CD14-positive monocyte (primary cell): ENCODE measurements at regions not wholly inside any gene's neighbourhood (a gene's known extent, or its start where the extent isn't known, plus 50 kb on each side); places are given as distances from the start of the nearest gene placed in this dataset.

ENCODE experiments used
- DNase-seq, 3 donors: peaks; one replicate each; pipeline ENCODE4 v3.0.0-alpha.2; 2011 to 2022
- H2AFZ ChIP-seq: 2 replicates; pipeline ENCODE4 v1.6.0; 2012; ENCODE audit warnings: mild to moderate bottlenecking, low read depth, low read length, inconsistent platforms; ENCODE audit not compliant: insufficient read depth, poor library complexity, severe bottlenecking
- H3K27ac ChIP-seq, 2 donors: 1 replicate in 1 of 2; 2 replicates in 1 of 2; pipeline ENCODE4 v1.5.1; 2012 to 2013; ENCODE audit warnings: low read length in 2 of 2, control low read depth in 1 of 2, inconsistent platforms in 1 of 2, low read depth in 1 of 2, mild to moderate bottlenecking in 1 of 2
- H3K27me3 ChIP-seq, 2 donors: one replicate each; pipeline versions ENCODE4 v1.6.0 to v1.6.1; 2011 to 2013; ENCODE audit warnings: low read length in 2 of 2; ENCODE audit not compliant: control insufficient read depth in 2 of 2, insufficient read depth in 2 of 2
- H3K36me3 ChIP-seq, 2 donors: replicated peaks in 1 of 2; 1 replicate in 1 of 2; 2 replicates in 1 of 2; pipeline versions ENCODE4 v1.5.1 to v1.6.1; 2012 to 2013; ENCODE audit warnings: low read length in 2 of 2, control low read depth in 1 of 2, inconsistent platforms in 1 of 2, mild to moderate bottlenecking in 1 of 2; ENCODE audit not compliant: insufficient read depth in 2 of 2, control insufficient read depth in 1 of 2
- H3K4me1 ChIP-seq, 2 donors: 1 replicate in 1 of 2; 2 replicates in 1 of 2; pipeline versions ENCODE4 v1.5.1 to v1.6.1; 2012 to 2013; ENCODE audit warnings: low read length in 2 of 2, control low read depth in 1 of 2, inconsistent platforms in 1 of 2, mild to moderate bottlenecking in 1 of 2, moderate library complexity in 1 of 2; ENCODE audit not compliant: insufficient read depth in 2 of 2, control insufficient read depth in 1 of 2
- H3K4me2 ChIP-seq: replicated peaks from 2 replicates; pipeline ENCODE3; 2012; ENCODE audit warnings: low read length, moderate library complexity, mild to moderate bottlenecking; ENCODE audit not compliant: poor library complexity, severe bottlenecking; ENCODE audit errors: extremely low read depth
- H3K4me3 ChIP-seq, 3 experiments: fragments of 200-600 bp in 1 of 3; sonication (generic) in 1 of 3; replicated peaks in 1 of 3; 1 replicate in 2 of 3; 2 replicates in 1 of 3; pipeline ENCODE4 v1.5.1; 2011 to 2013; ENCODE audit warnings: low read length in 3 of 3, mild to moderate bottlenecking in 3 of 3, control low read depth in 2 of 3, low read depth in 2 of 3, inconsistent platforms in 1 of 3, moderate library complexity in 1 of 3
- H3K79me2 ChIP-seq: 2 replicates; pipeline ENCODE4 v1.6.0; 2012; ENCODE audit warnings: mild to moderate bottlenecking, control low read depth, inconsistent platforms, low read length, moderate library complexity; ENCODE audit not compliant: insufficient read depth
- H3K9ac ChIP-seq: 2 replicates; pipeline ENCODE4 v1.6.0; 2017; ENCODE audit warnings: low read length, mild to moderate bottlenecking; ENCODE audit not compliant: insufficient read depth, poor library complexity, severe bottlenecking
- H3K9me3 ChIP-seq, 2 donors: replicated peaks in 1 of 2; 1 replicate in 1 of 2; 2 replicates in 1 of 2; pipeline versions ENCODE4 v1.5.1 to v1.6.1; 2012 to 2013; ENCODE audit warnings: low read length in 2 of 2, control low read depth in 1 of 2; ENCODE audit not compliant: control insufficient read depth in 1 of 2, insufficient read depth in 1 of 2
- H4K20me1 ChIP-seq: 2 replicates; pipeline ENCODE4 v1.6.0; 2012; ENCODE audit warnings: mild to moderate bottlenecking, low read length, control low read depth, moderate library complexity; ENCODE audit not compliant: insufficient read depth
- H3K27ac Mint-ChIP-seq, 7 donors: one replicate each; pipeline ENCODE4 v1.8.0; 2020; ENCODE audit warnings: mild to moderate bottlenecking in 7 of 7, mixed read lengths in 7 of 7, moderate library complexity in 6 of 7, inconsistent platforms in 2 of 7
- H3K27me3 Mint-ChIP-seq, 3 donors: one replicate each; pipeline ENCODE4 v1.8.0; 2021 to 2022; ENCODE audit warnings: low read depth in 3 of 3, mild to moderate bottlenecking in 3 of 3, mixed read lengths in 3 of 3, moderate library complexity in 3 of 3, inconsistent platforms in 1 of 3
- H3K36me3 Mint-ChIP-seq, 2 donors: one replicate each; pipeline ENCODE4 v1.8.0; 2020; ENCODE audit warnings: mixed read lengths in 2 of 2, inconsistent platforms in 1 of 2, mild to moderate bottlenecking in 1 of 2
- H3K4me1 Mint-ChIP-seq: one replicate; pipeline ENCODE4 v1.8.0; 2020; ENCODE audit warnings: mild to moderate bottlenecking, mixed read lengths
- H3K4me3 Mint-ChIP-seq, 2 donors: one replicate each; pipeline ENCODE4 v1.8.0; 2020; ENCODE audit warnings: mild to moderate bottlenecking in 2 of 2, mixed read lengths in 2 of 2, moderate library complexity in 1 of 2
- H3K9me3 Mint-ChIP-seq, 7 donors: one replicate each; pipeline ENCODE4 v1.8.0; 2020 to 2022; ENCODE audit warnings: mixed read lengths in 7 of 7, mild to moderate bottlenecking in 6 of 7, moderate library complexity in 6 of 7, inconsistent platforms in 2 of 7
- WGBS: methylation state at CpG from one replicate; pipeline ENCODE4 v1.1.5; 2013; ENCODE audit warnings: missing lambda C conversion rate; ENCODE audit not compliant: insufficient coverage; 5-methylcytosine and 5-hydroxymethylcytosine counted together
- intact Hi-C, 2 donors: fragments of 100-400 bp; cut with micrococcal nuclease; formaldehyde crosslinking; loops; one replicate each; pipeline versions ENCODE4 v1.15.0 to v1.15.1; 2023
- TF ChIP-seq, protein P1 (sequence below): fragments of 200-600 bp; IDR thresholded peaks from one replicate; pipeline ENCODE4 v1.8.0; 2022; ENCODE audit warnings: antibody characterized with exemption, mild to moderate bottlenecking

DNA sequence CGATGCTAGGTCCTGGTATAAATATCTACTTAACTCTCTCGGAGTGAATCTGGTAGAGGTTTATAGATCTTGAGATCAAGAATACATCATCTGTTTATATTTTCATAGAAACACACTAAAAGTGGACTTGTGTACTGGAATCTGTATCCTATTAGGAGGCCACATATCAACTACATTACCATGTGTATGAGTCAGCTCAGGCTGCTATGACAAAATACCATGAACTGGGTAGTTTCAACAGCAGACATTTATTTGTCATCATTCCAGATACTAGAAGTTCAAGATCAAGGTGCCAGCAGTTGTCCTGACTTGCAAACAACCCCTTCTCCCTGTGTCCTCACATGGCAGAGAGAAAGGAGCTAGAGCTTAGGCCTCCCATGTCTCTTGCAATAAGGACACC lies 113.9 kb upstream of the PFKP start:
- intact Hi-C loops: no loop called here
- TF ChIP-seq, protein P1, sequence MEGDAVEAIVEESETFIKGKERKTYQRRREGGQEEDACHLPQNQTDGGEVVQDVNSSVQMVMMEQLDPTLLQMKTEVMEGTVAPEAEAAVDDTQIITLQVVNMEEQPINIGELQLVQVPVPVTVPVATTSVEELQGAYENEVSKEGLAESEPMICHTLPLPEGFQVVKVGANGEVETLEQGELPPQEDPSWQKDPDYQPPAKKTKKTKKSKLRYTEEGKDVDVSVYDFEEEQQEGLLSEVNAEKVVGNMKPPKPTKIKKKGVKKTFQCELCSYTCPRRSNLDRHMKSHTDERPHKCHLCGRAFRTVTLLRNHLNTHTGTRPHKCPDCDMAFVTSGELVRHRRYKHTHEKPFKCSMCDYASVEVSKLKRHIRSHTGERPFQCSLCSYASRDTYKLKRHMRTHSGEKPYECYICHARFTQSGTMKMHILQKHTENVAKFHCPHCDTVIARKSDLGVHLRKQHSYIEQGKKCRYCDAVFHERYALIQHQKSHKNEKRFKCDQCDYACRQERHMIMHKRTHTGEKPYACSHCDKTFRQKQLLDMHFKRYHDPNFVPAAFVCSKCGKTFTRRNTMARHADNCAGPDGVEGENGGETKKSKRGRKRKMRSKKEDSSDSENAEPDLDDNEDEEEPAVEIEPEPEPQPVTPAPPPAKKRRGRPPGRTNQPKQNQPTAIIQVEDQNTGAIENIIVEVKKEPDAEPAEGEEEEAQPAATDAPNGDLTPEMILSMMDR: no peak
- Mint-ChIP-seq H3K27ac (no peak overlapping the region), H3K27me3 (peaks cover 0 to 7% (median 0%) of the 10 kb centered on the region in 3 donors), H3K36me3 (no peaks in the 10 kb centered on the region), H3K9me3 (peaks cover 0 to 15% (median 3%) of the 10 kb centered on the region in 7 donors), H3K4me3 (no peak overlapping the region), H3K4me1 (no peaks in the 10 kb centered on the region)
- no peak overlapping the region for H3K9ac ChIP-seq
- no peaks in the 10 kb centered on the region for H3K79me2 ChIP-seq
- no peak overlapping the region for H2AFZ ChIP-seq
- H3K4me2 ChIP-seq: no peak overlapping the region
- H3K27me3 ChIP-seq: no peaks in the 10 kb centered on the region
- H4K20me1 ChIP-seq: no peaks in the 10 kb centered on the region
- H3K4me1 ChIP-seq: no peaks in the 10 kb centered on the region
- no peaks in the 10 kb centered on the region for H3K36me3 ChIP-seq
- no peak overlapping the region for H3K27ac ChIP-seq
- WGBS: no CpG with 5 or more reads among the region's 2 CpGs
- DNase-seq: no peak
- H3K4me3 ChIP-seq: no peak overlapping the region
- peaks cover 0 to 5% of the 10 kb centered on the region in 2 donors for H3K9me3 ChIP-seq

- H3K36me3 Mint-ChIP-seq: no peaks in the 10 kb centered on the region
- H3K4me1 Mint-ChIP-seq: no peaks in the 10 kb centered on the region
- DNase-seq: no peak
- TF ChIP-seq, protein P1: no peak
- H3K36me3 ChIP-seq: no peaks in the 10 kb centered on the region
- H4K20me1 ChIP-seq: no peaks in the 10 kb centered on the region
- whole genome bisulfite sequencing: no CpG with 5 or more reads among the region's 10 CpGs
- intact Hi-C loops: no loop called here
- H3K79me2 ChIP-seq: no peaks in the 10 kb centered on the region
- no peak overlapping the region for H3K4me3 ChIP-seq
- no peak overlapping the region for H3K27ac Mint-ChIP-seq
- H3K27me3 Mint-ChIP-seq: peaks cover 0 to 7% (median 0%) of the 10 kb centered on the region in 3 donors
- H3K27me3 ChIP-seq: no peaks in the 10 kb centered on the region
- H3K27ac ChIP-seq: no peak overlapping the region
- no peak overlapping the region for H3K4me2 ChIP-seq
- H3K4me3 Mint-ChIP-seq: no peak overlapping the region
- peaks cover 0 to 3% of the 10 kb centered on the region in 2 donors for H3K9me3 ChIP-seq
- H2AFZ ChIP-seq: no peak overlapping the region
- H3K9me3 Mint-ChIP-seq: peaks cover 0 to 12% (median 3%) of the 10 kb centered on the region in 7 donors
- no peak overlapping the region for H3K9ac ChIP-seq
- H3K4me1 ChIP-seq: no peaks in the 10 kb centered on the region
These were observed 116.0 kb upstream of the PFKP start for GRCh38 chr10:2951235-2951835.
